CD4-positive, alpha-beta T cell treated with Interleukin-12 subunit alpha and Interleukin-12 subunit beta, for 1 hour (primary cell): ENCODE measurements at regions not wholly inside any gene's neighbourhood (a gene's known extent, or its start where the extent isn't known, plus 50 kb on each side); places are given as distances from the start of the nearest gene placed in this dataset.
"Not testable (repeated sequence)": the region's sequence is repeated elsewhere in the genome, so short reads cannot be mapped to it uniquely, and the experiment has no call there.

Experiments used
- DNase-seq: peaks from one replicate; pipeline ENCODE4 v3.0.0-alpha.2; 2020

DNA sequence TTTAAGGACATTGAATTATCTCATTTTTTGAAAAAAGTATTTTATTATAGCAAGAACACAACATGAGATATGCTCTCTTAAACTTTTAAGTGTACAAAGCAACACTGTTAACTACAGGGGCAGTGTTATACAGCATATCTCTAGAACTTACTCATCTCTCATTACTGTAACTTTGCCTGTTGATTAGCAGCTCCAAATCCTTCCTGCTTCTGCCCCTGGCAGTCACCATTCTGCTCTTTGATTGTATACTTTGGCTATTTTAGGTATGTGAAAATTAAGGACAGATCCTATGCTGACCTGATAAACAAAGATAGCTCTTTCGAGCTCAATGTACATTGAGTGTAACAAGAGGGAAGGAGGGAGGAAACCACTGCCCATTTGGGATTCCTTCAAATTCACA is 1349.8 kb upstream of the GJE1 start:
- no peak for DNase-seq

DNA sequence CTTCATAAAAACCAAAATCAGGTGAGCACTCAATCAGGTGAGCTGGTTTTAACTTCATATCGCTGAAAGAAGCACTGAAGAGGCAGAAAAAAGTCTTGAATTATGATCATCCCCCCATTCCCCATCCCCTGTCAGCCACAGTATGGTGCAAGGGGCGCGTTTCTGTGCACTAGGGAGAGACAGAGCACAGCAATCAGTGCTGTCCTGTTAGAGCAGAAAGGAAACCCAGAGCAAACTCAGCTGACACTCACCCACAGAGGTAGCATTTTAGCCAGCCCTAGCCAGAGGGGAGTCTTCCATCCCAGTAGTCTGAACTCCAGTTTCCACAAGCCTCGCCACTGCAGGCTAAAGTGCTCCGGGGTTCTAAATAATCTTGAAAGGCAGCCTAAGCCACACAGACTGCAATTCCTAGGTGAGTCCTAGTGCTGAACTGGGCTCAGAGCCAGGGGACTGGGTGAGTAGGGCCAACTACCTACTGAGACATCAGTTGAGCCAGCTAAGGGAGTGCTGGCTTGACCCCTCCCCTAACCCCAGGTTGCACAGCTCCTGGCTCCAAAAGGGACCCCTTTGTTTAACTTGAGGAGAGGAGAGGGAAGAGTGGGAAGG is 1352.6 kb upstream of the GJE1 start:
- DNase-seq, result no peak

DNA sequence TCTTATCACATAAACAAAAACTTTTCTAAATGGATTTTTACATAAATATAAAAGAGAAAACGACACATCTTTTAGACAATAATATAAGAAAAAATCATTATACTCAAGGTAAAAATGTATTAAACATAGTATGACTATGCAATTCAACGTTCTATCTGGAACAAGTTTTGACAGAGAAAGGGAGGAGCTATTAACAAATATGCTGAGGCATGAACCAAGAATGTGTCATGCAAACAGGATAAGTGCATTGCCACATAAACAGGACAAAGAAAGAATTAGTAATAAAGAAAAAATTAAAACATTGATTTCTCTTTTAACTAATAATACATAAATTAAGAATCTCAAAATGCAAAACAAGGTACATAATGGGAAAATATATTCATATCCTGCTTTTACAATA is 1353.4 kb upstream of the GJE1 start:
- DNase-seq, result no peak

DNA sequence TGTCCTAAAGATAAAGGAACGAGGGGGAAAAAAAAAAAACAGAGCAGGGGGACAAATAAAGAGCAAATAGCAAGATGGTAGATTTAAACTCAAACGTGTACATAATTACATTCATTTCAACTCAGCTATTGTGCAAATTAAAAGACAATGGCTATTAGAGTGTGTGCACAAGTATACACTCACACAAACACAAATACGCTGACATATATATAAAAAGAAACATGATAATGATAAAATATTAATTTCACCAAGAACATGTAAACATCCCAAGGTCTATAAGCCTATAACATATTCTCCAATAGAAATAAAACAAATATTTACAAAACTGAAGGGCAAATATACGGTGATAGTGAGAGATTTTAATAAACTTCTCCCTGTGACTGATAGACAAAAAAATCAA is 1354.9 kb upstream of the GJE1 start:
- no peak for DNase-seq

DNA sequence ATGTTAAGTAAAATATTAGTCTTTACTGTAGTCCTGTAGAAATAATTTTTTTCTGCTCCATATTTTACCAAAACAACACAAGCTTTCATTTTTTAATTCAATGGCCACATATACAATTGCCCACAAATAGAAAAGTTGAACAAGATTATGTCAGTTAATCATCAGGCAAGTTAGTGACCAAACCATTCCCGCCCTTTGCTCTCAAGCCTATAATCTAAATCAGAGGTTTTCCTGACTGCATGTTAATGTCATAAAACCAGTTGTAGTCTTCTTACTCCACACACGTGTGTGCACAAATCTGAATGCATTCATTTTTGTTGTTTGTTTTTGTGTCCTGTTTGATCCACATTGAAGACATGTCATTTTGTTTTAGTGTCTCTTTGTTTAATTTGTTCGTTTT is 1357.7 kb upstream of the GJE1 start:
- DNase-seq, result no peak

DNA sequence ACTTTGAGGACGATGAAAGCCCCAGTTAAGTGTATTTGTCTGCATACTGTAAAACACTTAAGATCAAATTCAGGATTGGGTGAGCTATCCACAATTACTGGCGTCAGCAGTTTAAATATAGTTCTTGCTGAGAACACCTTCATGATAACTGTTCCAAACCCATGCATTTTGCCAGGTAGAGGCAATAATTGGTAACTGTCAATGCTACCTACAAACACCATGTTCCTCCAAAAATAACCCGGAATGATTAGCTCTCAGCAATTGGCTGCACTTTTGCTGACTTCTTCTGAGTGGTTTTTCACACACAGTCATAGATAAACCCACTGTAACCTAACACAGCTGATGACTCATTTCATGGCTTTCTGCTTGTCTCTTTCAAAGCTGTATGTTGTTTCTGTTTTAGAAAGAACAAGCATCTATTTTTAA is 1358.6 kb upstream of the GJE1 start:
- no peak for DNase-seq

DNA sequence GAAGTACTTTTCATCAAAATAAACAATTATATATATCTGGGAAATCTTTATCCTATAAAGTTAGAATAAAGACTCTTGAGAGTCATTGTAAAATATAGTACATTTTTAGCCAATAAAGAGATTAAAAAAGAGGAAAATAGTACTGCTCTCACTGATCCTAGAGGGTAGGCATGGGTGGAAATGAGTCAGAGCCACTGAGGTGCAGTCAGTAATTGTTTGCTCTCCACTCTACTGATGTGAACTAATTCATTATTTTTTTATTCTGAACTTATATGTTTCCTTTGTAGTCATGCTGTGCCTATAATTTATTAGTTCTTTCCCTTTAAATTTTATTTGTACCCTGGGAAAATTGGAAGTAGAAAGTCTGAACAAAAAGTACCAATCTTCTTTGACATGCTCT is 1359.4 kb upstream of the GJE1 start:
- no peak for DNase-seq

DNA sequence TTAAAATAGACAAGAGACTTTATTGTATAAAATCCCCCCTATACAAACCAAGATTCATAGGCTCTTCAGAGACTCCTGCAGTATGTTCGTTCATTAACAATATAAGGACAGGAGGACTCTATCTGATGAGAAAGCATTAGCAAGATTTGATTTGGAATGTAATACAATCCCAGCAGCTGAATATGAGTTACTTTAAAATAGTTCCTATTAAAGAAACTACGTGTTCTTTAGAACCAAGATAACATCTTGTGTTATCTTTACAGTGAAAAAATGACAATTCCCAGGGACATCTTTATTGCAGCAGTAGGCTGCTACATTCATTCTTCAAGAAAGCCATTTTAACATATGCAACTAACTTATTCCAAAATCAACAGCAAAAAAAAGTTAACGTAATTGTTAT is 1360.1 kb upstream of the GJE1 start:
- no peak for DNase-seq

DNA sequence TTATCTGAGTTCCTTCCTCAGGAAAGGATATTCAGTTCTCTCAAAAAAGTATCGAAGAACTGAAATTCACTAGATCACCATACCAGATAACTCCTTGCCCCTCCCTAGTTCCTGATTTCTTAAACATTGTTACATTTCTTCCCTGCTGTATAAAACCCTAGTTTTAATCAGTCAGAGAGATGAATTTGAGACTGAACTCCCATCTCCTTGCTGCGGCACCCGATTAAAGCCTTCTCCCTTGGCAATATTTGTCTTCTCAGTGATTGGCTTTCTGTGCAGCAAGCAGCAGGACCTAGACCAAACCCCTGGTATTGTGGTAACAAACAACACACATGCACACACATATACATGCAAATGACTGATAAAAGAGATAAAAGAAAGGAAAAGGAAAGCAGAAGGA is 1364.6 kb upstream of the GJE1 start:
- no peak for DNase-seq

DNA sequence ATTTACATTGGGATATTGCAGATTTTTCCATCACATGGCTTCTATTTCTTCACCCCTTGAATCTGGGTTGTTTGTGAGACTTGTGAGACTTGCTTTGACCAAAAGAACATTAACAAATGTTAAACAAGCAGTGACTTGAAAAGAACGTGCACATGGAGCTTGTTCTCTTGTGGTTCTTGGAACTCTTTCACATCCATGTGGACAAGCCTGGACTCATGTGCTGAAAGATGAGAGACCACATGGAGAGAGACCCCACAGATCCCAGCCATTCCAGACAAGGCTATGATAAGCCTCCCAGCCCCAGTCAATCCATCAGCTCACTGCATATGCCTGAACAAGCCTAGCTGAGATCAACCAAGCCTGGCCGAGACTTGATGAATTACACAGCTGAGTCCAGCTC is 1365.7 kb upstream of the GJE1 start:
- no peak for DNase-seq

DNA sequence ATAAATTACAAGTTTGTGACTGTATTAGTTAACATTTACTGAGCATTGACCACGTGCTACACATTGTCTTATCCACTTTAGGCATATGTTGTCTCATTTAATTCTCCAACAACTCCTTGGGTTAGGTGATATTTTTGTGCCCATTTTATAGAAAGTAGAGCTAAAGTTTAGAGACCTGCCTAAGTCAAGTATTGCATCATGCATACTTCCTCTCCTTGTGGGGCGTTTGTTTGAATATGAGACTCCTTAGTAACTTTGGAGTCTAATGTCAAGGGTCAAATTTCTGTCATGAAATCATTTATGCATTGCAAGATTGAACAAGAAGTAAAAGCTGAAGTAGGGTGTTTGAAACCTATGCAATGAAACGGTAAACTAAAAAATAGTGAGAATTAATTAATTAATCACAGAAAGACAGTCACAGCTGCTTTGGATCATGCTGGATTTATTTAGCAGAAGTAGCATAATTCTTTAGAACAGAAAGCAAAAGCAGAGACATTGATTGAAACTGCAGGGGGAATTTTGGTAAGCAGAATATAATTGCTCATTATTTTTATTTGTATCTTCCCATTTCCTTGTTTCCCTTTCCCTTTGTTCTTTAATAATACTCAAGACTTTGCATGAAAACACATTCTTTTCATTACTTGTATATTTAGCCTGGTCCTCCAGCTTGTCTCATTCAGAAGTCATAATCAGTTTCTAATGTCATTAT is 1374.4 kb upstream of the GJE1 start:
- DNase-seq, result no peak

DNA sequence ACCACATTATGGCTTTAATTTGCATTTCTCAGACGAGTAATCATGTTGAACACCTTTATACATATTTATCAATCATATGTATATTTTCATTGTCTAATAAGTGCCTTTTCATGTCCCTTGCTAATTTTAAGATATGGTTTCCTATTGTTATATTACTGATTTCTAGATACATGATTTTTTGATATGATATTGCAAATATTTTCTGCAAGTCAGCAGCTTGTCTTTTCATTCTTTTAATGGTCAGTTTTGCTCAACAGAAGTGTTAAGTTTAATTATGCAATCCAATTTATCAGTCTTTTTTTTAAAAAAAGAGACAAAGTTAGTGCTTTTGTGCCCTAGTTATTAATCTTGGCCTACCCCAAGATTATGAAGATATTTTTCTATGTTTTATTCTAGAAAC is 1377.8 kb upstream of the CITED2 start:
- DNase-seq, result no peak

DNA sequence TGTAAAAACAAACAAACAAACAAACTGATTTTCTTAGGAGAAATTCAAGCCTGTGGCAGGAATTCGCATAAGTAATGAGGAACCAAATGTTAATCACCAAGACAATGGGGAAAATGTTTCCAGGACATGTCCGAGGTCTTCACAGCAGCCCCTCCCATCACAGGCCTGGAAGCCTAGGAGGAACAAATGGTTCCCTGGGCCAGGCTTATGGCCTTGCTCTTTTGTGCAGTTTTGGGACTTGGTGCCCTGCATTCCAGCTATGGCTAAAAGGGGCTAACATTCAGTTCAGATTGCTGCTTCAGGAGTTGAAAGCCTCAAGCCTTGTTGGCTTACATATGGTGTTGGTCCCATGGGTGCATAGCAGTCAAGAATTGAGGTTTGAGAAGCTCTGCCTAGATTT is 1372.7 kb upstream of the CITED2 start:
- no peak for DNase-seq

DNA sequence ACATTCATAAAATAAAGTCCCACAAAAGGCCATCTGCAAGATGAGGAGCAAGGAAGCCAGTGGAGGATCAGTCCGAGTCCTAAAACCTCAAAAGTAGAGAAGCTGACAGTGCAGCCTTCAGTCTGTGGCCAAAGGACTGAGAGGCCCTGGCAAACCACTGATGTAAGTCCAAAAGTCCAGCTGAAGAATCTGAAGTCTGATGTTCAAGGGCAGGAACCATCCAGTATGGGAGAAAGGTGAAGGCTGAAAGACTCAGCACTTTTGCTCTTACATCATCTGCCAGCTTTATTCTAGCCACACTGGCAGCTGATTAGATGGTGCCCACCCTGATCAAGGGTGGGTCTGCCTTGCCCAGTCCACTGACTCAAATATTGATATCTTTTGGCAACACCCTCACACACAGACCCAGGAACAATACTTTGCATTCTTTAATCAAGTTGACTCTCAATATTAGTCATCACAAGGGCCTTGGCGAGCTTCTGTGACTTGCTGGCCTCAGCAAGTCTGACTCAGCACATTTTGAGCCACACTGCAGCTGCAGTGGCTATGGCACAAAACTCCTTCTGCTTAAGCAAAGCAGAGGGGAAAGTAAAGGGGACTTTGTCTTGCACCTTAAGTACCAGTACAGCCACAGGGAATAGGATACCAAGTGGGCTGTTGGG is 1370.3 kb upstream of the CITED2 start:
- DNase-seq, result no peak

DNA sequence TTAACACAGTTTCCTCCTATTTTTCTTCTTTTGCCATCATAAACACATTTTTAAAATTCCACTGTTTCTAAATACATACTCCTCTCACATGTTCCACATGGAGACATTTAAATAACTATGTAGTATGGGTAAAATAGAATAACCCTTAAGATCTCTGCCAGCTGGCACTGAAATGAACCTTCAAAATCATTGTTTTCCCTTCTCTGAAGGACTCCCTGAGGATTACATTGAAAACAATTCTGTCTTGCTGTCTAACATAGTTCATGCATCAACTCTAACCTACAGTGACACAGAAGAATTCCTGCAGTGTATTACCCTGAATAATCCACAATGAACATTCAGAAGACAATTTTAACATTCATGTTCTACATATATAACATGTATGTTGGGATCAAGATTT is 1361.8 kb upstream of the CITED2 start:
- no peak for DNase-seq

DNA sequence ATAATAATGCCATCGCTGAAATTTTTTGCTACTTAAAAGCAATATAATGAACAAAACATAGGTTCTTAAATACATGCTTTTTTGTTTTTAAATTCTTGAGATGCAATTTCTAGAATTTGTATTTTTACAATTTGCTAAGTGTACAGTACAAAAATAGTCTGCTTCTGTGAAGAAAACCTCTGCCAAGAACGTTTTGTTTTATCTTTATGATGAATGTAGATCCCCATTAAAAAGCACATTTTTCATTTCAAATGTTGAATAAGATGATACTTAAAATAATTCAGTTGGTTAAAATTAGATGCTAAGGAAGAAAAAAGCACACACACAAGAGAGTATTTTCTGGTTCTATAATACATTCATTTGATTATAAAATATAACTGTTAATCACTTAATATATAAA is 1358.5 kb upstream of the CITED2 start:
- no peak for DNase-seq

DNA sequence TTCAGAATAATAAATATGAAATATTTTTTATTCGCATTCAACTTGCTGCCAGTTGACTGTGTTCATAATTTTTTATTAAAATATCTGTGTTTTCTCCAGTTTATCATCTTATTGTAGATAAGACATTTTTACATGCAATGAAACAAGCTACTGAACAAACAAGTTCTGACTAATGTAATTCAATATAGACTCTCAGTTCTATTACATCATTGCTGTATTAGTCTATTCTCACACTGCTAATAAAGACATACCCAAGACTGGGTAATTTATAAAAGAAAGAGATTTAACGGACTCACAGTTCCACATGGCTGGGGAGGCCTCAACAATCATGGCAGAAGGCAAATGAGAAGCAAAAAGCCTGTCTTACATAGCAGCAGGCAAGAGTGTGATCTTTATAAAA is 1357.7 kb upstream of the CITED2 start:
- no peak for DNase-seq

DNA sequence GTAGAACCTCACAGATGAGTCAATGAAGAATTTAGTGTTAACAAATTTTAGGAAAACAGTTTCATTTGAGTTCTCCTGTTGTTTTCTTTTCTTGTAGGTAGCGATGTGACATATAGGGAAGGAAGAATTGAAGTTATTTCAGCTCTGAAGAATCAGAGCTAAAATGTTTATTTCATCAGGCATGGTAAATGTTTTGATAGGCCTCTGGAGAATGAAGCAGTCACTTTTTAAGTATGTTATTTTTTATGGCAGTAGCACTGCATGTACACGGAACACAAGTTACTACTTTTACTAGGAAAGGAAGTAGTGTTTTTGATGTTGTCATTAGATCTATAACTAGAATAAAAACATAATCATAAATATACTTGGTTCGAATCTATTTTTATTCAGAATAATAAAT is 1357.3 kb upstream of the CITED2 start:
- no peak for DNase-seq

DNA sequence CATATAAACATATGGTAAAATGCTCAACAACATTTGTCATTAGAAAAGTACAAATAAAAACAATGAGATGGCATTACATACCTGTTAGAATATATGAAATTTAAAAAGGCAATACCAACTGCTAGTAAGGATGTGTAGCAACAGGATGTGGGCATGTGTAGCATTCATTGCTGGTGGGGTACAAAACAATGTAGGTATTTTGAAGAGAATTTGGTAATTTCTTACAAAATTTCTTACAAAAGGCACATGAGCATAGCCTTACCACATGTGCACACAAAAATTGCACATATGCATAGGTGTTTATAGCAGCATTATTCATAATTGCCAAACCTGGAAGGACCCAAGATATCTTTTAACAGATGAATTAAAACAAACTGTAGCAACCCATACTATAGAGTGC is 1355.1 kb upstream of the CITED2 start:
- DNase-seq, result no peak

DNA sequence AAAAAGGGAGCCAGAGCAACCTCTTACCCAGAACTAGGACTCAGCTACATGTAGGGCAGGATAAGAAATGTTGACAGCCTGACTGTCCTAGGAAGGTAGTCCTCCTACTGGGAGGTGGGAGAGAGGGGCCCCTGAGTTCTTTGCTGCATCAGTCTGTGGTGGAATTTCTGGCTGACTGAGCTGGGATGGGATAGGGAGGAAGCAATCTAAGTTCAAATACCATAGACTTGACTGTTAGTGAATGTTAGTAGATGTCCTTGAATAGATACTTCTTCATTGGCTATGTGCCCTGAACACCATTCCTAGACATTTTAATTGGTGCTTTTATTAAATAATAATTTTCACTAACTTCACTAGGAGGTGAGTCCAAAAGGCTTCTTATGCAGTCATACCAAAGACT is 1343.6 kb upstream of the CITED2 start:
- no peak for DNase-seq

DNA sequence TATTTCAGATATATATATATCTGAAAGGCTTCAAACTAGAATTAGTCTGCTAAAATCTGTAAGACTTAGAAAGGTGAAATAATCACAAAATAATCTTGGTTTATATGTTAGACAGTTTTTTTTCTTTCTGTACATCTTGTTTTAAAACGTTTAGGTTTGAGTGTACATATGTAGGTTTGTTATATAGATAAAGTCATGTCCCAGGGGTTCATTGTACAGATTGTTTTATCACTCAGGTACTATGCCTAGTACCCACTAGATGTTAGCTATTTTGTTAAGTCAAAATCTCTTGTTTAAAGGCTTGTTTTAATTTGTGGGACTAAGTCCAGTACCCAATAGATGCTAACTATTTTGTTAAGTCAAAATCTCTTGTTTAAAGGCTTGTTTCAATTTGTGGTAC is 1339.0 kb upstream of the CITED2 start:
- DNase-seq, result no peak

DNA sequence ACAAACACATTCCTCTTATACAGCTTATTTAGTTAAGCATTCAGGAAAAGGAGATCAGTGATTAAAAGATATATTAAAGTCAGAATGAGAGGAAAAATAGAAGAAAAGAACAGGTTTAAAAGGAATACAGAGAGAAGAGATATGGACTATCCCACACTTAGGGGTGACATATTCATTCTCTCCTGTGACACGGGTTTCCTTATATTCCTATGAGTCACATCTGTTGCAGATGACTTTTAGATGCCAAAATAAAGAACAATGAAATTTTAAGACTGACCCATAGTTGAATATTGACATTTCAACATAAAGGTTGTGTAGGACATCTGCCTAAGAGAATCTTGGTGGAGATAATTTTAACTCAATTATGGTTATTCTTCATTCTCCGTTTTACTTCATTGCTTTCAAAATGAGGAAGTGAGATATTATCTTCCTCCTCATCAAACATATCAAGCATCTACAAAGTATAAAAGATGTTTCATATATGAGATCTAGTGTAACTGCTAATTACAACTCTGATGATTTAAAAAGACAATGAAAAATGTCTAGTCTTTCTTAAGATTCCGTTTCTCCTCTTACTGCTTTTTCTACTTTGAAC is 1336.7 kb upstream of the CITED2 start:
- no peak for DNase-seq

DNA sequence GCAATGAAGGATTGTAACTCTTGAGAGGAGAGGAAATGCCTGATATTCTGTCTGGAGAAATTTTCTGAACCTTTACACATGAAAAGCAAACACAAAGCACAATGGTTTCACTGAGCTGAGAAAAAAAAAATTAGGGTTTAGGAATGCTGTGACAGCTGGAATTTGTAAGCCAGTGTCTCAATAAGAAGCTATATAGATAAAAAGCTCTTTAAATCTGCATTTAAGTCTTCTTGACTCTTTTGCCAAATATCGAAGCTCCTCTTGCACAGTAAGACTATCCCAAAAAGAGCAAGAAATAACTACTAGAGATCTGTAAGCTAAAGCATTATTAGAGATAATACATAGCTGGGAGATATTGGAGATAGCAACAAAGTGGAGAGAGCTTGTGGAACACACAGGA is 1334.0 kb upstream of the CITED2 start:
- DNase-seq, result no peak

DNA sequence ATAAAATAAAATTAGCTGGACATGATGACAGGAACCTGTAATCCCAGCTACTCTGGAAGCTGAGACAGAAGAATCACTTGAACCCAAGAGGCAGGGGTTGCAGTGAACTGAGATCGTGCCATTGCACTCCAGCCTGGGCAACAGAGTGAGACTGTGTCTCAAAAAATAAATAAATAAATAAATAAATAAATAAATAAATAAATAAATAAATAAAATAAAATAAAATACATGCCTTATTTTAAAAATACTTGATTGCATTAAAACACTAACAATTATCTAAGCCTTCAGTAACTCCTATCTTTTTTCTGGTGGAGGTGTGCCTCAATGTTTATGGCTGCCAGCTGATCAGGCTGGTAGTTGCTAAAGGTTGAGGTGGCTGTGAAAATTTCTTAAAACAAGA is 1329.6 kb upstream of the CITED2 start:
- DNase-seq, result not testable (repeated sequence)
